HG03097 (cell line): ENCODE measurements at regions not wholly inside any gene's neighbourhood (a gene's known extent, or its start where the extent isn't known, plus 50 kb on each side); places are given as distances from the start of the nearest gene placed in this dataset.

ENCODE experiments used
- ATAC-seq: cut with Tn5 transposase; IDR thresholded peaks from one replicate; pipeline ENCODE4 v1.9.1; 2021; ENCODE audit not compliant: unreplicated experiment, low FRiP score

- ATAC-seq: no peak
Measured at GRCh38 chr15:97194750-97195149, 765.8 kb upstream of the ARRDC4 start.

- no peak for ATAC-seq
Measured at GRCh38 chr15:97196048-97197014, 764.2 kb upstream of the ARRDC4 start.

GRCh38 chr15:97199393-97200051, 761.0 kb upstream of the ARRDC4 start:
- ATAC-seq: no peak

GRCh38 chr15:97200161-97200560, 760.3 kb upstream of the ARRDC4 start:
- no peak for ATAC-seq

GRCh38 chr15:97210277-97210676, 750.2 kb upstream of the ARRDC4 start:
- ATAC-seq: no peak

- no peak for ATAC-seq
Measured at GRCh38 chr15:97215629-97216028, 744.9 kb upstream of the ARRDC4 start.

GRCh38 chr15:97224191-97224641, 736.3 kb upstream of the ARRDC4 start:
- no peak for ATAC-seq

GRCh38 chr15:97234851-97235610, 725.5 kb upstream of the ARRDC4 start:
- no peak for ATAC-seq

- no peak for ATAC-seq
Measured at GRCh38 chr15:97235611-97235985, 724.9 kb upstream of the ARRDC4 start.

- no peak for ATAC-seq
Measured at GRCh38 chr15:97236140-97236539, 724.4 kb upstream of the ARRDC4 start.

- no peak for ATAC-seq
Measured at GRCh38 chr15:97237160-97237559, 723.3 kb upstream of the ARRDC4 start.

GRCh38 chr15:97248376-97248775, 712.1 kb upstream of the ARRDC4 start:
- no peak for ATAC-seq

- no peak for ATAC-seq
Measured at GRCh38 chr15:97259943-97260342, 700.6 kb upstream of the ARRDC4 start.

- ATAC-seq: no peak
Measured at GRCh38 chr15:97301166-97301565, 659.3 kb upstream of the ARRDC4 start.

- no peak for ATAC-seq
Measured at GRCh38 chr15:97316362-97316761, 644.1 kb upstream of the ARRDC4 start.

- ATAC-seq: no peak
Measured at GRCh38 chr15:97317163-97317562, 643.3 kb upstream of the ARRDC4 start.

GRCh38 chr15:97319291-97319690, 641.2 kb upstream of the ARRDC4 start:
- ATAC-seq: no peak

GRCh38 chr15:97346221-97346620, 614.3 kb upstream of the ARRDC4 start:
- no peak for ATAC-seq

- no peak for ATAC-seq
Measured at GRCh38 chr15:97350813-97351212, 609.7 kb upstream of the ARRDC4 start.

- no peak for ATAC-seq
Measured at GRCh38 chr15:97383516-97383915, 577.0 kb upstream of the ARRDC4 start.

GRCh38 chr15:97386940-97387339, 573.6 kb upstream of the ARRDC4 start:
- no peak for ATAC-seq
